Progenitor cell of endocrine pancreas (in vitro differentiated cells): ENCODE measurements at regions not wholly inside any gene's neighbourhood (a gene's known extent, or its start where the extent isn't known, plus 50 kb on each side); places are given as distances from the start of the nearest gene placed in this dataset.
"Not testable (repeated sequence)": the region's sequence is repeated elsewhere in the genome, so short reads cannot be mapped to it uniquely, and the experiment has no call there.

Experiments
- DNase-seq: peaks from one replicate; pipeline ENCODE4 v3.0.0; 2021; ENCODE audit warnings: low spot score; ENCODE audit not compliant: unreplicated experiment
- H3K27ac Mint-ChIP-seq: 2 replicates; pipeline ENCODE4 v1.8.0; 2021; ENCODE audit warnings: mild to moderate bottlenecking, moderate library complexity, mixed read lengths
- H3K27me3 Mint-ChIP-seq: 2 replicates; pipeline ENCODE4 v1.8.0; 2021; ENCODE audit warnings: mixed read lengths
- H3K36me3 Mint-ChIP-seq: 2 replicates; pipeline ENCODE4 v1.8.0; 2022; ENCODE audit warnings: mixed read lengths; ENCODE audit not compliant: insufficient read depth
- H3K4me1 Mint-ChIP-seq: 2 replicates; pipeline ENCODE4 v1.8.0; 2021; ENCODE audit warnings: low read depth, mixed read lengths
- H3K4me3 Mint-ChIP-seq: 2 replicates; pipeline ENCODE4 v1.8.0; 2021; ENCODE audit warnings: low read depth, mild to moderate bottlenecking, moderate library complexity, mixed read lengths
- H3K9me3 Mint-ChIP-seq: 2 replicates; pipeline ENCODE4 v1.8.0; 2021; ENCODE audit warnings: low read depth, mixed read lengths
- TF ChIP-seq, protein P1 (sequence below): fragments of 200-600 bp; sonication (generic); IDR thresholded peaks from one replicate; pipeline ENCODE4 v1.5.0; 2021; ENCODE audit warnings: antibody characterized with exemption, mild to moderate bottlenecking; ENCODE audit not compliant: unreplicated experiment

DNA sequence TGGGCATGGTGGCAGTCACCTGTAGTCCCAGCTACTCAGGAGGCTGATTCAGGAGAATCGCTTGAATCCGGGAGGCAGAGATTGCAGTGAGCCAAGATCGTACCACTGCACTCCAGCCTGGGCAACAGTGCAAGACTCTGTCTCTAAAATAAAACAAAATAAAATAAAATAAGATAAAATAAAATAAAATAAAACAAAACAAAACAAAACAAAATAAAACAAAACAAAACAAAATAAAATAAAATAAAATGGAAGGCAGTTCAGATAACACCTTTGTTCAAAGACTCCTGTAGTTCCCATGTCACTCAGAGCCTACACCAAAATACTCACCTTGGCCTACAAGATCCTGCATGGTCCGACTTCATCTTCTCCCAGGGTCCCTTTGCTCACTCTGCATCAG lies 61.3 kb downstream of the SYF2 start:
- not testable (repeated sequence) for H3K9me3 Mint-ChIP-seq, H3K4me3 Mint-ChIP-seq, H3K36me3 Mint-ChIP-seq, H3K27me3 Mint-ChIP-seq, DNase-seq
- H3K4me1 Mint-ChIP-seq: peaks cover 65% of the 10 kb centered on the region
- peak overlapping the region; percentile 74 for H3K27ac Mint-ChIP-seq

DNA sequence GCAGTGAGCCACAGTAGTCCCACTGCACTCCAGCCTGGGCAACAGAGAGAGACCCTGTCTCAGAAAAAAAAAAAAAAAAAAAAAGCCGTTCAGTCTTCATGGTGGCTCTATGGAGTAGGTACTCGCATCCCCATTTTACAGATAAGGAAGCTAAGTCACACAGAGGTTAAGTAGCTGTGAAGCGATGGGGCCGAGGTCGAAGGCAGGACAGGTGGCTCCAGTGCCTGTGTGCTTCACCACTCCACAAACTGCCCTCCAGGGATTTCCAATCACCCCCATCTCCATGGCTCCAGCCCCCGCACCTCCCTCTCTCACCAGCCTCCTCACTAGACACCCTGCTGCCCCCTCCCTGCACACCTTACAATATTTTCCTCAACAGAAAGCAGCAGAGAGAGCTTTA lies 61.9 kb downstream of the SYF2 start:
- H3K27me3 Mint-ChIP-seq: no peaks in the 10 kb centered on the region
- DNase-seq: no peak
- no peaks in the 10 kb centered on the region for H3K36me3 Mint-ChIP-seq
- no peak overlapping the region for H3K27ac Mint-ChIP-seq
- no peak overlapping the region for H3K4me3 Mint-ChIP-seq
- TF ChIP-seq, protein P1, sequence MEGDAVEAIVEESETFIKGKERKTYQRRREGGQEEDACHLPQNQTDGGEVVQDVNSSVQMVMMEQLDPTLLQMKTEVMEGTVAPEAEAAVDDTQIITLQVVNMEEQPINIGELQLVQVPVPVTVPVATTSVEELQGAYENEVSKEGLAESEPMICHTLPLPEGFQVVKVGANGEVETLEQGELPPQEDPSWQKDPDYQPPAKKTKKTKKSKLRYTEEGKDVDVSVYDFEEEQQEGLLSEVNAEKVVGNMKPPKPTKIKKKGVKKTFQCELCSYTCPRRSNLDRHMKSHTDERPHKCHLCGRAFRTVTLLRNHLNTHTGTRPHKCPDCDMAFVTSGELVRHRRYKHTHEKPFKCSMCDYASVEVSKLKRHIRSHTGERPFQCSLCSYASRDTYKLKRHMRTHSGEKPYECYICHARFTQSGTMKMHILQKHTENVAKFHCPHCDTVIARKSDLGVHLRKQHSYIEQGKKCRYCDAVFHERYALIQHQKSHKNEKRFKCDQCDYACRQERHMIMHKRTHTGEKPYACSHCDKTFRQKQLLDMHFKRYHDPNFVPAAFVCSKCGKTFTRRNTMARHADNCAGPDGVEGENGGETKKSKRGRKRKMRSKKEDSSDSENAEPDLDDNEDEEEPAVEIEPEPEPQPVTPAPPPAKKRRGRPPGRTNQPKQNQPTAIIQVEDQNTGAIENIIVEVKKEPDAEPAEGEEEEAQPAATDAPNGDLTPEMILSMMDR: no peak
- peaks cover 3% of the 10 kb centered on the region for H3K9me3 Mint-ChIP-seq
- H3K4me1 Mint-ChIP-seq: peaks cover 66% of the 10 kb centered on the region

DNA sequence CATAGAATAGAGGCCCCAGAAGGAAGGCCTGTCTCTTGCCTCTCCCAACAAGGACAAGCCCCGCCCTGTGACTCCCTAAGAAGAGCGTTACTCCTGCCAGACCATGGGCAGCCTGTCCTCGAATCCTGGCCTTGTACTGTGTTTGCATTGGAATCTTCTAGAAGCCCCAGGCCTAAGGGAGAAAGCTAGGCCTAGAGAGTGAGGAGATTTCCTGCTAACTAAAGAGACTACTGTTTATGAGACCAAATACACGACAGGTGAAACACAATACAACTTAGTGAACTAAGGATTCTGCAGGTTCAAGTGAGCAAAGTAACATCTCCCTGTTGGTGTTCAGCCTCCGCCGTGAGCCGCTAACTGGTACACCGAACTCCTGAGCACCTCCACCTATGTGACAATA lies 62.7 kb downstream of the SYF2 start:
- Mint-ChIP-seq H3K27ac (peak overlapping the region; percentile 71), H3K27me3 (no peaks in the 10 kb centered on the region), H3K4me1 (peaks cover 58% of the 10 kb centered on the region), H3K9me3 (peaks cover 5% of the 10 kb centered on the region), H3K4me3 (no peak overlapping the region), H3K36me3 (no peaks in the 10 kb centered on the region)
- TF ChIP-seq, protein P1: no peak
- no peak for DNase-seq

DNA sequence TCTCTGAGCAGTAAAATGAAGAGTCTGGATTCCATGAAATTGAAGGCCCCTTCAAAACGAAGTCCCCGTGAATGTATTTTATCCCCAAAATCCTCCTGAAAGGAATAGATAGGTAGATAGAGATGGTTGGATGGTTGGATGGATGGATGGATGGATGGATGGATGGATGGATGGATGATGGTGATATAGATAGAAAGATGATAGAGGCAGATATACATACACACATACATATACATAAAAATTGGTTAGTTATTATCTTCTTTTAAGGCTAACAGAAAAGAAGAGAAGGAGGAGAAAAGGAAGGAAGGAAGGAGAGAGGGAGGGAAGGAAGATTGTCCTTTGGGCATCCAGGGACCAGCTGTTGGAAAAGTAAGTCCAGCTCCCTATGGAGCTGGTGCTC lies 63.1 kb downstream of the SYF2 start:
- H3K27ac Mint-ChIP-seq: peak overlapping the region; percentile 95
- H3K9me3 Mint-ChIP-seq: peaks cover 7% of the 10 kb centered on the region
- H3K4me3 Mint-ChIP-seq: no peak overlapping the region

DNA sequence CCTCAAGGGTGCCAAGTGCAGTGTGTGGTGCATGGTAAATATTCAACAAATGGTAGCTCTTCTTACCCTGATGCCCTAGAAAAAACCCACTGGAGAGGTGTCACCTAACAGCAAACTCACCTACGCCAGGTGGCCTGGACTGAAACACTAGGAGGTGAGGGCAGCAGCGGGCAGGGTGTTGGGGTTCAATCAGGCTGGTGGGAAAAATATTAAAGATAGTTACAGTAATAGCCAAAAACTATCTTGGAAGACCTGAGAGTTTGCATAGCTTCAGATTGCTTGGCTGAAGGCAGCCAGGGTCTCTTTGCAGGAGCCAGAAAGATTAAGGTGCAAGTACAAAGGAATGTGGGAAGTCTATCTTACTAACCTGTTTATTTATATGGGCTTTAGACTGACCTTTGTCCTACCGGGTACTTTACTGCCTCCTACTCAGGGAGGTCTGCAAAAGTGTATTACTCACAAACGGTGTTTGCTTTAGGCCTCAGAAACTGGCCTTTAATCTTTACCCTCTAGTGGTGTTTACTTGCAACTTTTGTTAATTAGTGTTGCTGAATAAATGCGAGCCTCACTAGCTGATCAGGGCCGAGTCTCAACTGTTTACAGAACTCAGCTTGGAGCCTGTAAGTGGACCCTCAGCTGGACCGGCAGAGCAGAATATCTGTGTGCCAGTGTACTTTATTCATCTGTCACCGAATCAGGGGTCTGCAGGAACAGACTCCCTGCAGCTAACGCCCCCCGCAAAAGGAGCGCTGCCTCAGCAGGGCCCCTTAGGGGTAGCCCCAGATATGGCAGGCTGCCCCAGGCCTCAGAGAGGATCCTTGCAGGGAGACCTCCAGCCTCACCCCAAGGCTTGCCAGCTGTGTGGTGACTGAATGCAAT lies 63.9 kb downstream of the SYF2 start:
- peak overlapping the region; percentile 95 for H3K27ac Mint-ChIP-seq

More for the DNA sequence above, 63.1 kb downstream of the SYF2 start:
- TF ChIP-seq, protein P1: no peak
- Mint-ChIP-seq H3K36me3 (peaks cover under 1% of the 10 kb centered on the region), H3K27me3 (no peaks in the 10 kb centered on the region), H3K4me1 (peaks cover 54% of the 10 kb centered on the region)
- no peak for DNase-seq

More for the DNA sequence above, 63.9 kb downstream of the SYF2 start:
- Mint-ChIP-seq H3K9me3 (peaks cover 9% of the 10 kb centered on the region), H3K4me3 (peak overlapping the region; percentile 45), H3K27me3 (no peaks in the 10 kb centered on the region), H3K4me1 (peaks cover 48% of the 10 kb centered on the region), H3K36me3 (peaks cover 1% of the 10 kb centered on the region)
- no peak for DNase-seq
- TF ChIP-seq, protein P1: peak; percentile 54
